H1 (cell line): ENCODE measurements at regions not wholly inside any gene's neighbourhood (a gene's known extent, or its start where the extent isn't known, plus 50 kb on each side); places are given as distances from the start of the nearest gene placed in this dataset.

ENCODE experiments used
- CTCF ChIA-PET: fragments of 300-600 bp; sonication (Branson Sonifier 250); formaldehyde crosslinking; loops from one replicate; lab custom pipeline; 2021; ENCODE audit not compliant: partially characterized antibody; lab: Charles Lee
- POLR2A ChIA-PET: fragments of 300-600 bp; sonication (Branson Sonifier 250); formaldehyde crosslinking; loops from one replicate; lab custom pipeline; 2021; ENCODE audit warnings: inconsistent platforms; ENCODE audit not compliant: partially characterized antibody; lab: Charles Lee
- DNase-seq, 2 experiments: peaks; one replicate each; pipeline versions ENCODE4 v3.0.0 to v3.0.0-alpha.2; 2010 to 2022; ENCODE audit warnings: low spot score in 2 of 2, low read depth in 1 of 2, mixed read lengths in 1 of 2
- FAIRE-seq: peaks from 2 replicates; lab custom pipeline; 2011; peaks lifted over from hg19 to GRCh38; lab: Jason Lieb, UNC
- H2AFZ ChIP-seq: 2 replicates; pipeline ENCODE4 v1.8.1; 2012; ENCODE audit warnings: low read length, inconsistent platforms
- H2AK5ac ChIP-seq: 2 replicates; pipeline ENCODE4 v1.6.1; 2013; ENCODE audit warnings: low read depth, low read length
- H2BK120ac ChIP-seq: replicated peaks from 2 replicates; pipeline ENCODE3; 2013; ENCODE audit warnings: low read depth, low read length, inconsistent platforms
- H2BK12ac ChIP-seq: 2 replicates; pipeline ENCODE4 v1.6.1; 2013; ENCODE audit warnings: low read depth, low read length
- H2BK15ac ChIP-seq: 2 replicates; pipeline ENCODE4 v1.6.1; 2013; ENCODE audit warnings: low read length
- H2BK20ac ChIP-seq: 2 replicates; pipeline ENCODE4 v1.6.1; 2013; ENCODE audit warnings: low read length
- H2BK5ac ChIP-seq: 2 replicates; pipeline ENCODE4 v1.6.1; 2013; ENCODE audit warnings: low read depth, low read length
- H3K14ac ChIP-seq: 2 replicates; pipeline ENCODE4 v1.6.1; 2013; ENCODE audit warnings: inconsistent platforms; ENCODE audit not compliant: insufficient read length
- H3K18ac ChIP-seq: 2 replicates; pipeline ENCODE4 v1.6.1; 2013; ENCODE audit warnings: low read length; ENCODE audit errors: extremely low read depth
- H3K23ac ChIP-seq: 2 replicates; pipeline ENCODE4 v1.6.1; 2013; ENCODE audit warnings: inconsistent platforms; ENCODE audit not compliant: insufficient read length
- H3K23me2 ChIP-seq: 2 replicates; pipeline ENCODE4 v1.6.1; 2013; ENCODE audit warnings: low read depth, low read length
- H3K27ac ChIP-seq: 2 replicates; pipeline ENCODE4 v1.6.1; 2011; ENCODE audit warnings: low read depth, low read length, inconsistent platforms
- H3K27me3 ChIP-seq, 4 experiments: replicated peaks in 1 of 4; 1 replicate in 1 of 4; 2 replicates in 3 of 4; pipeline versions ENCODE4 v1.6.1 to v1.8.1; 2011 to 2013; ENCODE audit warnings: low read length in 3 of 4, mild to moderate bottlenecking in 3 of 4, inconsistent platforms in 2 of 4, mixed read lengths in 2 of 4, moderate library complexity in 1 of 4; ENCODE audit not compliant: control insufficient read depth in 3 of 4, insufficient read depth in 3 of 4; ENCODE audit errors: extremely low read depth in 1 of 4
- H3K36me3 ChIP-seq, 4 experiments: 2 replicates each; pipeline versions ENCODE4 v1.6.1 to v1.8.1; 2011 to 2013; ENCODE audit warnings: mild to moderate bottlenecking in 4 of 4, low read length in 3 of 4, moderate library complexity in 2 of 4, control low read depth in 1 of 4, inconsistent platforms in 1 of 4; ENCODE audit not compliant: insufficient read depth in 4 of 4, control insufficient read depth in 2 of 4
- H3K4ac ChIP-seq: replicated peaks from 2 replicates; pipeline ENCODE3; 2013; ENCODE audit warnings: low read length, low read depth, mixed read lengths, inconsistent platforms; ENCODE audit not compliant: insufficient read length
- H3K4me1 ChIP-seq, 4 experiments: replicated peaks in 1 of 4; 1 replicate in 1 of 4; 2 replicates in 3 of 4; pipeline versions ENCODE4 v1.6.1 to v1.8.1; 2011 to 2013; ENCODE audit warnings: low read length in 3 of 4, inconsistent platforms in 2 of 4, mixed read lengths in 1 of 4; ENCODE audit not compliant: insufficient read depth in 4 of 4, control insufficient read depth in 3 of 4
- H3K4me2 ChIP-seq, 2 experiments: 2 replicates each; pipeline versions ENCODE4 v1.6.1 to v1.8.1; 2011 to 2013; ENCODE audit warnings: low read depth in 2 of 2, low read length in 2 of 2, control low read depth in 1 of 2, inconsistent platforms in 1 of 2, mild to moderate bottlenecking in 1 of 2; ENCODE audit not compliant: insufficient read depth in 1 of 2
- H3K4me3 ChIP-seq, 4 experiments: fragments of 200-600, 300-600 bp in 1 of 4; sonication (generic), shearing (Covaris generic), sonication (Bioruptor Twin) in 1 of 4; 2 replicates each; pipeline versions ENCODE4 v1.5.1 to v1.8.1; 2011 to 2016; ENCODE audit warnings: low read length in 4 of 4, low read depth in 3 of 4, control low read depth in 2 of 4, inconsistent platforms in 2 of 4, mild to moderate bottlenecking in 2 of 4, mixed read lengths in 1 of 4, moderate library complexity in 1 of 4; ENCODE audit not compliant: insufficient read depth in 2 of 4; ENCODE audit errors: extremely low read depth in 1 of 4
- H3K56ac ChIP-seq: replicated peaks from 2 replicates; pipeline ENCODE3; 2013; ENCODE audit warnings: low read depth, mild to moderate bottlenecking, mixed read lengths, low read length, inconsistent platforms; ENCODE audit not compliant: insufficient read length
- H3K79me1 ChIP-seq: 2 replicates; pipeline ENCODE4 v1.6.1; 2013; ENCODE audit warnings: low read depth, low read length, control low read depth
- H3K79me2 ChIP-seq, 2 experiments: 2 replicates each; pipeline versions ENCODE4 v1.6.1 to v1.8.1; 2012 to 2013; ENCODE audit warnings: low read length in 2 of 2, mild to moderate bottlenecking in 2 of 2, inconsistent platforms in 1 of 2; ENCODE audit not compliant: insufficient read depth in 2 of 2, control insufficient read depth in 1 of 2
- H3K9ac ChIP-seq, 4 experiments: replicated peaks in 1 of 4; 1 replicate in 1 of 4; 2 replicates in 3 of 4; pipeline versions ENCODE4 v1.6.1 to v1.8.1; 2011 to 2013; ENCODE audit warnings: low read depth in 3 of 4, low read length in 3 of 4, control low read depth in 2 of 4, mild to moderate bottlenecking in 2 of 4, moderate library complexity in 2 of 4, inconsistent platforms in 1 of 4; ENCODE audit errors: extremely low read depth in 1 of 4
- H3K9me3 ChIP-seq, 2 experiments: 2 replicates each; pipeline versions ENCODE4 v1.6.1 to v1.8.1; 2012 to 2013; ENCODE audit warnings: mild to moderate bottlenecking in 2 of 2, moderate library complexity in 2 of 2, control low read depth in 1 of 2, inconsistent platforms in 1 of 2, low read depth in 1 of 2, low read length in 1 of 2, mixed read lengths in 1 of 2; ENCODE audit not compliant: insufficient read depth in 2 of 2
- H4K20me1 ChIP-seq, 2 experiments: replicated peaks in 1 of 2; 2 replicates each; pipeline versions ENCODE3 to v1.8.1; 2011 to 2013; ENCODE audit warnings: inconsistent platforms in 2 of 2, low read length in 2 of 2, mild to moderate bottlenecking in 1 of 2; ENCODE audit not compliant: insufficient read depth in 2 of 2, control insufficient read depth in 1 of 2
- H4K5ac ChIP-seq: 2 replicates; pipeline ENCODE4 v1.6.1; 2013; ENCODE audit warnings: low read length, low read depth, mixed read lengths, inconsistent platforms; ENCODE audit not compliant: insufficient read length
- H4K8ac ChIP-seq: 2 replicates; pipeline ENCODE4 v1.8.0; 2013; ENCODE audit warnings: mild to moderate bottlenecking, moderate library complexity, low read length, inconsistent platforms; ENCODE audit not compliant: insufficient read depth; ENCODE audit errors: extremely low read depth
- H4K91ac ChIP-seq: replicated peaks from 2 replicates; pipeline ENCODE3; 2013; ENCODE audit warnings: low read length, mixed read lengths, inconsistent platforms; ENCODE audit not compliant: insufficient read length
- ATF3 ChIP-seq: IDR thresholded peaks from 2 replicates; pipeline ENCODE4 v1.6.1; 2011; ENCODE audit warnings: low read depth, mild to moderate bottlenecking, low read length; ENCODE audit not compliant: insufficient read depth
- BACH1 ChIP-seq: IDR thresholded peaks from 2 replicates; pipeline ENCODE4 v1.6.1; 2012; ENCODE audit warnings: low read length, improper control_type of control experiment
- BRCA1 ChIP-seq: IDR thresholded peaks from 2 replicates; pipeline ENCODE4 v1.6.1; 2012; ENCODE audit warnings: low read depth, low read length, improper control_type of control experiment
- EGR1 ChIP-seq: IDR thresholded peaks from 2 replicates; pipeline ENCODE4 v1.6.1; 2011; ENCODE audit warnings: low read depth, low read length, borderline replicate concordance
- HDAC6 ChIP-seq: IDR thresholded peaks from one replicate; pipeline ENCODE4 v1.7.1; 2012; ENCODE audit warnings: low read depth, mild to moderate bottlenecking, inconsistent platforms, low read length, moderate library complexity
- KDM1A ChIP-seq: fragments of 200-600, 300-600 bp; sonication (generic); IDR thresholded peaks from 2 replicates; pipeline ENCODE4 v1.7.1; 2016; ENCODE audit warnings: mild to moderate bottlenecking, low read length, borderline replicate concordance
- KDM4A ChIP-seq: IDR thresholded peaks from one replicate; pipeline ENCODE4 v1.7.1; 2012; ENCODE audit warnings: low read depth, mild to moderate bottlenecking, moderate library complexity, low read length, inconsistent platforms; ENCODE audit not compliant: severe bottlenecking
- RAD21 ChIP-seq, 2 experiments: IDR thresholded peaks in 1 of 2; conservative IDR thresholded peaks in 1 of 2; 2 replicates each; pipeline ENCODE4 v1.6.1; 2011; ENCODE audit warnings: low read depth in 2 of 2, low read length in 2 of 2, improper control_type of control experiment in 1 of 2, inconsistent platforms in 1 of 2, mild to moderate bottlenecking in 1 of 2, moderate library complexity in 1 of 2
- RBBP5 ChIP-seq: IDR thresholded peaks from 2 replicates; pipeline ENCODE4 v1.7.1; 2012; ENCODE audit warnings: low read depth, mild to moderate bottlenecking, inconsistent platforms, low read length, moderate library complexity, borderline replicate concordance
- RNF2 ChIP-seq: fragments of 200-900, 300-1000 bp; sonication (generic); IDR thresholded peaks from 2 replicates; pipeline ENCODE4 v1.7.1; 2016; ENCODE audit warnings: borderline replicate concordance, low read depth, mild to moderate bottlenecking, antibody characterized with exemption, low read length; ENCODE audit not compliant: poor library complexity, severe bottlenecking; ENCODE audit errors: missing control alignments
- SIN3A ChIP-seq, 2 experiments: IDR thresholded peaks in 1 of 2; conservative IDR thresholded peaks in 1 of 2; 2 replicates each; pipeline ENCODE4 v1.6.1; 2011 to 2012; ENCODE audit warnings: low read length in 2 of 2, improper control_type of control experiment in 1 of 2, low read depth in 1 of 2, mild to moderate bottlenecking in 1 of 2
- SIRT6 ChIP-seq: IDR thresholded peaks from one replicate; pipeline ENCODE4 v1.7.1; 2012; ENCODE audit warnings: low read length, inconsistent platforms
- TCF12 ChIP-seq: IDR thresholded peaks from 2 replicates; pipeline ENCODE4 v1.6.1; 2011; ENCODE audit warnings: low read depth, mild to moderate bottlenecking, low read length
- ZNF274 ChIP-seq: IDR thresholded peaks from 2 replicates; pipeline ENCODE4 v1.7.0; 2012; ENCODE audit warnings: low read length, borderline replicate concordance; ENCODE audit errors: extremely low read depth
- WGBS, 2 experiments: shearing (Covaris generic) in 1 of 2; methylation state at CpG; one replicate each; pipeline versions ENCODE4 v1.1.6 to v1.1.7; 2013 to 2015; ENCODE audit warnings: low lambda C conversion rate in 2 of 2, mixed read lengths in 2 of 2, inconsistent platforms in 1 of 2, low coverage in 1 of 2, missing lambda C conversion rate in 1 of 2; ENCODE audit not compliant: insufficient replicate concordance in 2 of 2, insufficient coverage in 1 of 2, insufficient read length in 1 of 2; ENCODE audit errors: extremely low coverage in 1 of 2, missing lambda C conversion rate in 1 of 2; 5-methylcytosine and 5-hydroxymethylcytosine counted together

- Histone ChIP-seq H3K56ac (no peak overlapping the region), H3K36me3 (no peaks in the 10 kb centered on the region), H2AFZ (no peak overlapping the region), H3K4me1 (no peaks in the 10 kb centered on the region), H3K4ac (no peak overlapping the region), H2BK120ac (no peak overlapping the region), H3K79me1 (no peaks in the 10 kb centered on the region), H4K20me1 (no peaks in the 10 kb centered on the region), H3K4me2 (no peak overlapping the region), H2BK5ac (no peak overlapping the region), H4K91ac (no peak overlapping the region), H3K18ac (no peak overlapping the region), H3K79me2 (no peaks in the 10 kb centered on the region), H2AK5ac (no peak overlapping the region), H3K9me3 (no peaks in the 10 kb centered on the region; a peak in 1 of 4 replicates), H3K9ac (no peak overlapping the region), H4K5ac (no peak overlapping the region), H2BK12ac (no peak overlapping the region), H4K8ac (no peak overlapping the region), H3K27ac (no peak overlapping the region), H2BK15ac (no peak overlapping the region), H3K27me3 (no peaks in the 10 kb centered on the region), H3K4me3 (no peak overlapping the region), H3K23ac (no peak overlapping the region), H2BK20ac (no peak overlapping the region), H3K23me2 (no peaks in the 10 kb centered on the region; the same call in 1 of the 2 replicates), H3K14ac (no peak overlapping the region)
- CTCF ChIA-PET, result interaction anchor here (1.1 kb wide), 1 partner anchor 9 kb away, joined by 5 read pairs; no protein-coding TSS in a partner anchor
- POLR2A ChIA-PET, result no interaction called here
- WGBS, 2 experiments, result 92 to 100% methylated on average over 1 to 6 of the region's 6 CpGs
- no peak for FAIRE-seq
- DNase-seq, result no peak
- TF ChIP-seq KDM4A (no peak), EGR1 (no peak), RAD21 (IDR thresholded peaks at IDR 0.05 in 1 of 2, conservative IDR thresholded peaks at IDR 0.05 in 1 of 2; ENCODE audit: low read depth in 2 of 2, low read length in 2 of 2) (no peak), RNF2 (no peak), ZNF274 (no peak), HDAC6 (no peak), BACH1 (no peak), ATF3 (no peak), RBBP5 (no peak), BRCA1 (no peak), TCF12 (no peak), SIN3A (conservative IDR thresholded peaks at IDR 0.05 in 1 of 2, IDR thresholded peaks at IDR 0.05 in 1 of 2; ENCODE audit: low read depth in 1 of 2, low read length in 2 of 2) (no peak), KDM1A (no peak), SIRT6 (no peak)
Observed at GRCh38 chr12:19937161-19937560, 431.2 kb upstream of the PDE3A start.
